SK-N-DZ (cell line): ENCODE measurements at regions not wholly inside any gene's neighbourhood (a gene's known extent, or its start where the extent isn't known, plus 50 kb on each side); places are given as distances from the start of the nearest gene placed in this dataset.
"Not testable (repeated sequence)": the region's sequence is repeated elsewhere in the genome, so short reads cannot be mapped to it uniquely, and the experiment has no call there.

ENCODE experiments used
- DNase-seq: peaks from one replicate; pipeline ENCODE4 v3.0.0-alpha.2; 2015; ENCODE audit warnings: low spot score

GRCh38 chr5:6110441-6111005, 267.8 kb downstream of the MED10 start:
- no peak for DNase-seq

GRCh38 chr5:6108981-6109825, 269.1 kb downstream of the MED10 start:
- no peak for DNase-seq

- no peak for DNase-seq
Observed at GRCh38 chr5:6108540-6108848, 269.9 kb downstream of the MED10 start.

- no peak for DNase-seq
Observed at GRCh38 chr5:6107675-6108539, 270.4 kb downstream of the MED10 start.

- no peak for DNase-seq
Observed at GRCh38 chr5:6106756-6107155, 271.6 kb downstream of the MED10 start.

GRCh38 chr5:6105320-6105719, 273.0 kb downstream of the MED10 start:
- DNase-seq = no peak

GRCh38 chr5:6096101-6096500, 282.2 kb downstream of the MED10 start:
- no peak for DNase-seq

- DNase-seq = not testable (repeated sequence)
Observed at GRCh38 chr5:6094180-6094579, 284.2 kb downstream of the MED10 start.

- DNase-seq = no peak
Observed at GRCh38 chr5:6090838-6091237, 287.5 kb downstream of the MED10 start.

GRCh38 chr5:6090079-6090654, 288.2 kb downstream of the MED10 start:
- DNase-seq = no peak

- no peak for DNase-seq
Observed at GRCh38 chr5:6088706-6089105, 289.6 kb downstream of the MED10 start.

- DNase-seq = no peak
Observed at GRCh38 chr5:6087576-6087975, 290.8 kb downstream of the MED10 start.

GRCh38 chr5:6086871-6087270, 291.5 kb downstream of the MED10 start:
- no peak for DNase-seq

- no peak for DNase-seq
Observed at GRCh38 chr5:6085341-6085860, 292.9 kb downstream of the MED10 start.

GRCh38 chr5:6084836-6085235, 293.5 kb downstream of the MED10 start:
- no peak for DNase-seq

- DNase-seq = no peak
Observed at GRCh38 chr5:6084376-6084775, 294.0 kb downstream of the MED10 start.

- DNase-seq = no peak
Observed at GRCh38 chr5:6083311-6083978, 294.9 kb downstream of the MED10 start.

- DNase-seq = no peak
Observed at GRCh38 chr5:6082685-6083084, 295.7 kb downstream of the MED10 start.

- peak; percentile 11 for DNase-seq
Observed at GRCh38 chr5:6081727-6082210, 296.6 kb downstream of the MED10 start.

- no peak for DNase-seq
Observed at GRCh38 chr5:6080930-6081726, 297.2 kb downstream of the MED10 start.
